ENCODE measurements at regions not wholly inside any gene's neighbourhood (a gene's known extent, or its start where the extent isn't known, plus 50 kb on each side); places are given as distances from the start of the nearest gene placed in this dataset.

DNA sequence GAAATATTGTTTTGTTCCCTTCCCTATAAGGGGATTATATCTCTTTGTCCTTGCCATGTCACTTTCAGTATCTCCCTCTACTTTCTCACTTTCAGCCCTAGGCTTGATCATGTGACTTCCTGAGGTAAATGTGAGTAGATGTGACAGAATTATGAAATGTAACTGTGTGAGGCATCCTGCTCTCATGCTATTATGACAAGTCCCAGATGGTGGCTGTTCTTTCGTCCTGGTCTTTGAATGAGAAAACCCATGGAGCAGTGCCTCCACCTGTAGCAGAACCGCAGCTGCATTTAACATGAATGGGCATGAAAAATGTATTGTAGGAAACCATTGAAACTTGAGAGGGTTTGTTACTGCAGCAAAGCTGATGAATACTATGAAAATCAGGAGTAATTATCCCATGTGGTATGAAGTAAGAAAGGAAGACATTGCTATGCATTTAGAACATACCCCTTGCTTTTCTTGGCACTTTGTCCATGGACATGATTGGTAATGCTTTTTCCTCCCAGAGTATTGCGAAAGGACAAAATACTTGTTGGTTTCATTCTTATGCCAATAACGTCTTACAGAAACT, 202.2 kb upstream of the GPRIN3 start:
- TF ChIP-seq CTCF (IDR thresholded peaks at IDR 0.05; ENCODE audit: low read length) (peak; percentile 41), EZH2phosphoT487 (IDR thresholded peaks at IDR 0.05; ENCODE audit: low read length) (no peak), EZH2 (optimal IDR thresholded peaks at IDR 0.05; ENCODE audit: low read depth, low read length) (no peak)

Data from MM.1S (cell line).